ENCODE measurements at regions not wholly inside any gene's neighbourhood (a gene's known extent, or its start where the extent isn't known, plus 50 kb on each side); places are given as distances from the start of the nearest gene placed in this dataset.

GRCh38 chr5:30832519-30832918 lies 361.0 kb upstream of the CDH6 start (continued):
- TF ChIP-seq CHD7 (IDR thresholded peaks at IDR 0.05; ENCODE audit: insufficient replicate concordance, low read length) (no peak), RFX5 (IDR thresholded peaks at IDR 0.05; ENCODE audit: borderline replicate concordance, low read depth, low read length) (no peak), TAF7 (optimal IDR thresholded peaks at IDR 0.05; ENCODE audit: borderline replicate concordance, low read depth, low read length) (no peak), KDM5A (IDR thresholded peaks at IDR 0.05; ENCODE audit: low read length) (no peak), RNF2 (IDR thresholded peaks at IDR 0.05; ENCODE audit: borderline replicate concordance, low read depth, low read length, missing control alignments, poor library complexity, severe bottlenecking) (no peak), BACH1 (IDR thresholded peaks at IDR 0.05; ENCODE audit: low read length) (no peak)

Measured in H1 (cell line).